ENCODE measurements at regions not wholly inside any gene's neighbourhood (a gene's known extent, or its start where the extent isn't known, plus 50 kb on each side); places are given as distances from the start of the nearest gene placed in this dataset.

DNA sequence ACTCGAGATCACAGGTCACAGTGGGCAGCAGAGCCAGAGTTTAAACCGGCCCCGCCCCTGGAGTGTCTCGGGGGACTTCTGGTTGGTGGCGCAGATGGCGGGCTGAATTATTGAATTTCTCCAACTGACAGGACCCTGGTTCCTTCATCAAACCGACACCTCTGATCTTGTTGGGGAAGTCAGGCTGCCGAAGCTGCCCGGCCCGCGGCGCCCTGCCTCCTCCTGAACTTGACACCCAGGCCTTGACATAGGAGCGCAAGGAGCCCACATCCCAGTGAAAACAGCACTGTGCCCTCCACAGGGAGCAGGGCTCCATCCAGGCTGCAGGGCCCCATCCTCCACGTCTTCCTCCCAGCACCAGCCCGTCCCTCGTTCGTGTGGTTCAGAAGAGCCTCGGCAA, 105.2 kb downstream of the OLFM1 start:
- TF ChIP-seq, protein P1, sequence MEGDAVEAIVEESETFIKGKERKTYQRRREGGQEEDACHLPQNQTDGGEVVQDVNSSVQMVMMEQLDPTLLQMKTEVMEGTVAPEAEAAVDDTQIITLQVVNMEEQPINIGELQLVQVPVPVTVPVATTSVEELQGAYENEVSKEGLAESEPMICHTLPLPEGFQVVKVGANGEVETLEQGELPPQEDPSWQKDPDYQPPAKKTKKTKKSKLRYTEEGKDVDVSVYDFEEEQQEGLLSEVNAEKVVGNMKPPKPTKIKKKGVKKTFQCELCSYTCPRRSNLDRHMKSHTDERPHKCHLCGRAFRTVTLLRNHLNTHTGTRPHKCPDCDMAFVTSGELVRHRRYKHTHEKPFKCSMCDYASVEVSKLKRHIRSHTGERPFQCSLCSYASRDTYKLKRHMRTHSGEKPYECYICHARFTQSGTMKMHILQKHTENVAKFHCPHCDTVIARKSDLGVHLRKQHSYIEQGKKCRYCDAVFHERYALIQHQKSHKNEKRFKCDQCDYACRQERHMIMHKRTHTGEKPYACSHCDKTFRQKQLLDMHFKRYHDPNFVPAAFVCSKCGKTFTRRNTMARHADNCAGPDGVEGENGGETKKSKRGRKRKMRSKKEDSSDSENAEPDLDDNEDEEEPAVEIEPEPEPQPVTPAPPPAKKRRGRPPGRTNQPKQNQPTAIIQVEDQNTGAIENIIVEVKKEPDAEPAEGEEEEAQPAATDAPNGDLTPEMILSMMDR (optimal IDR thresholded peaks at IDR 0.05 in 1 of 3, IDR thresholded peaks at IDR 0.05 in 1 of 3, conservative IDR thresholded peaks at IDR 0.05 in 1 of 3; ENCODE audit: extremely low read depth in 1 of 3, insufficient read depth in 2 of 3, low read length in 3 of 3) = no peak
- no peak for TF ChIP-seq EZH2 (IDR thresholded peaks at IDR 0.05; ENCODE audit: low read length)

Measured in keratinocyte (primary cell).